Kidney (tissue), 13 donors: ENCODE measurements at regions not wholly inside any gene's neighbourhood (a gene's known extent, or its start where the extent isn't known, plus 50 kb on each side); places are given as distances from the start of the nearest gene placed in this dataset.

ENCODE experiments used
- DNase-seq, 5 donors: peaks; one replicate each; pipeline ENCODE4 v3.0.0-alpha.2; 2013 to 2020
- FAIRE-seq: peaks from 2 replicates; lab custom pipeline; 2012; peaks lifted over from hg19 to GRCh38; lab: Jason Lieb, UNC
- H3K27ac ChIP-seq, 2 donors: one replicate each; pipeline ENCODE4 v1.7.0; 2013; ENCODE audit warnings: low read depth in 2 of 2, low read length in 2 of 2, inconsistent platforms in 1 of 2
- H3K27me3 ChIP-seq: one replicate; pipeline ENCODE4 v1.7.1; 2013; ENCODE audit warnings: low read length, inconsistent platforms; ENCODE audit not compliant: control insufficient read depth, insufficient read depth
- H3K36me3 ChIP-seq, 3 donors: one replicate each; pipeline versions ENCODE4 v1.7.0 to v1.7.1; 2013; ENCODE audit warnings: low read length in 3 of 3, control low read depth in 1 of 3, inconsistent platforms in 1 of 3; ENCODE audit not compliant: insufficient read depth in 3 of 3, control insufficient read depth in 2 of 3
- H3K4me1 ChIP-seq, 3 donors: one replicate each; pipeline versions ENCODE4 v1.7.0 to v1.7.1; 2013; ENCODE audit warnings: low read length in 3 of 3, inconsistent platforms in 1 of 3, low read depth in 1 of 3; ENCODE audit not compliant: control insufficient read depth in 2 of 3, insufficient read depth in 2 of 3
- H3K4me3 ChIP-seq, 3 donors: one replicate each; pipeline versions ENCODE4 v1.7.0 to v1.8.1; 2013; ENCODE audit warnings: low read length in 3 of 3, control low read depth in 1 of 3, inconsistent platforms in 1 of 3
- H3K9ac ChIP-seq, 3 donors: one replicate each; pipeline versions ENCODE4 v1.7.0 to v1.7.1; 2013; ENCODE audit warnings: low read length in 3 of 3, control low read depth in 1 of 3, inconsistent platforms in 1 of 3
- H3K9me3 ChIP-seq, 3 donors: one replicate each; pipeline versions ENCODE4 v1.7.0 to v1.7.1; 2013; ENCODE audit warnings: low read length in 3 of 3, control low read depth in 1 of 3, inconsistent platforms in 1 of 3; ENCODE audit not compliant: control insufficient read depth in 2 of 3, insufficient read depth in 1 of 3
- intact Hi-C: fragments of 100-400 bp; cut with DNase I; formaldehyde crosslinking; loops from one replicate; pipeline ENCODE4 v1.11.1; 2022
- TF ChIP-seq, protein P1 (sequence below): IDR thresholded peaks from 3 replicates; pipeline ENCODE4 v1.5.1; 2012; ENCODE audit warnings: mild to moderate bottlenecking, moderate library complexity, borderline replicate concordance; ENCODE audit not compliant: insufficient read depth; ENCODE audit errors: extremely low read depth
- donor health status: control.
- donor health status: control.
- donor health status: control.
- donor health status: control.
- donor health status: control.
- donor health status: DM: yes; HTN: yes; CAD: no.
- donor health status: Normal renal cell carcinoma (clear cell type).

DNA sequence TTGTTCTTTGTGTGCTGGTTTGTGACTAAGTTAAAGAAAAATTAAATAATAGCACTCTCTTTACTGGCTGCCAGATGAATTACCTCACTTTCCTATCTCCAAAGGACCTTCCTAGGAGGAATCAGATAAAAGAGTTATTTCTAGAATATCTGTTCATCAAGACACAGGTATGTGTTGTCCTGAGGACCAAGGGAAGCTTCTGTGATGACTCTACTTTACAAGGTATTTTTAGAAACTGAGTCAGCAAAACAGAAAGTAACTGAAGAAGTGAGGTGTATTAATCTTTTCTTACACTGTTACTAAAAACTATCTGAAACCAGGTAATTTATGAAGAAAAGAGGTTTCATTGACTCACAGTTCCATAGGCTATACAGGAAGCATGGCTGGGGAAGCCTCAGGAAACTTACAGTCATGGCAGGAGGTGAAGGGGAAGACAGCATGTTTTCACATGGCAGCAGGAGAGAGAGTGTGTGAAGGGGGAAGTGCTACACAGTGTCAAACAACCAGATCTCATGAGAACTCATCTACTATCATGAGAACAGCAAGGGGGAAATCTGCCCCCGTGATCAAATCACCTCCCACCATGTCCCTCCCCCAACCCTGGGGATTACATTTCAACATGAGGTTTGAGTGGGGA, 189.2 kb upstream of the DMAC1 start:
- intact Hi-C loops: no loop called here
- no peaks in the 10 kb centered on the region for H3K27me3 ChIP-seq
- H3K4me3 ChIP-seq: no peak overlapping the region
- DNase-seq (no peak), FAIRE-seq (no peak)
- no peak overlapping the region for H3K9ac ChIP-seq
- H3K9me3 ChIP-seq: no peaks in the 10 kb centered on the region
- no peaks in the 10 kb centered on the region for H3K36me3 ChIP-seq
- TF ChIP-seq, protein P1, sequence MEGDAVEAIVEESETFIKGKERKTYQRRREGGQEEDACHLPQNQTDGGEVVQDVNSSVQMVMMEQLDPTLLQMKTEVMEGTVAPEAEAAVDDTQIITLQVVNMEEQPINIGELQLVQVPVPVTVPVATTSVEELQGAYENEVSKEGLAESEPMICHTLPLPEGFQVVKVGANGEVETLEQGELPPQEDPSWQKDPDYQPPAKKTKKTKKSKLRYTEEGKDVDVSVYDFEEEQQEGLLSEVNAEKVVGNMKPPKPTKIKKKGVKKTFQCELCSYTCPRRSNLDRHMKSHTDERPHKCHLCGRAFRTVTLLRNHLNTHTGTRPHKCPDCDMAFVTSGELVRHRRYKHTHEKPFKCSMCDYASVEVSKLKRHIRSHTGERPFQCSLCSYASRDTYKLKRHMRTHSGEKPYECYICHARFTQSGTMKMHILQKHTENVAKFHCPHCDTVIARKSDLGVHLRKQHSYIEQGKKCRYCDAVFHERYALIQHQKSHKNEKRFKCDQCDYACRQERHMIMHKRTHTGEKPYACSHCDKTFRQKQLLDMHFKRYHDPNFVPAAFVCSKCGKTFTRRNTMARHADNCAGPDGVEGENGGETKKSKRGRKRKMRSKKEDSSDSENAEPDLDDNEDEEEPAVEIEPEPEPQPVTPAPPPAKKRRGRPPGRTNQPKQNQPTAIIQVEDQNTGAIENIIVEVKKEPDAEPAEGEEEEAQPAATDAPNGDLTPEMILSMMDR: no peak
- H3K4me1 ChIP-seq: no peaks in the 10 kb centered on the region
- no peak overlapping the region for H3K27ac ChIP-seq

DNA sequence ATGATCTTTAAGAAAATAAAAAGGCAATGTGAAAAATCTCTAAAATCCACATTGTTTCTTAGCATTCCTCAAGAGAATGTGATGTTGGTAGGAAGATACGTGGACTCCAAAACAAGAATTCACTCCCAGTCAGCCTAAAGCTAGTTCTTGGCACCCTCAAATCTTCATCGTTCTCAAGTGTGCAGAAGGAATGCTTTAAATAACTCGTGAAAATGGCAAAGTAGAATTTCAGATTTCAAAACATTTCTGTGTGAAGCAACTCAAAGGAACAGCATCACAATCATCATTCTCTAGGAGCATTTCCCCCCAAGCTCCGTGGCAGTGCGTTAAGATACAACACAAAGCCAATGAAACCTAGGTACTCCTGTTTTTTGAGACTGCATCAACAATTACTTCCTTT, 185.1 kb upstream of the DMAC1 start:
- no peak for FAIRE-seq
- Histone ChIP-seq H3K27ac (no peak overlapping the region), H3K9ac (no peak overlapping the region), H3K4me1 (no peaks in the 10 kb centered on the region), H3K36me3 (no peaks in the 10 kb centered on the region), H3K27me3 (no peaks in the 10 kb centered on the region), H3K4me3 (no peak overlapping the region), H3K9me3 (no peaks in the 10 kb centered on the region)
- DNase-seq: no peak
- intact Hi-C loops: no loop called here
- TF ChIP-seq, protein P1: no peak

DNA sequence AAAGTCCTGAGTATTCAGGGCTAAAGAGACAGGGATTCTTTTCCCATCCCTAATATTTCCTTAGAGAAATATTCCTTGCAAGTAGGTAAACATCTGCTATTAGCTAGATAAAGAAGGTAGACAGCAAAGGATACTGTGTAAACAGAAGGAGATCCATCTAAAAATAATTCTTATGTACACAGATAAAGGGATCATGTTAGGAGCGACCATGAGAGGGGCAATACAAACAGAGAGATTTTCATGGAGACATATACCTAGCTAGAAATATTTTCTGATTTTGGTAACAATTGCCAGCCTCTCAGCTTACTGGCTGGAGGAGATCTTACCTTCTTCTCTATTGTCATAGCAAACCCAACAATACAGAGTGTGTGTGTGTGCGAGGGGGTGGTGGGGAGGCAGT, 184.6 kb upstream of the DMAC1 start:
- intact Hi-C loops: no loop called here

More for the DNA sequence above, 184.6 kb upstream of the DMAC1 start:
- no peak for DNase-seq
- Histone ChIP-seq H3K4me1 (no peaks in the 10 kb centered on the region), H3K9me3 (no peaks in the 10 kb centered on the region), H3K27ac (no peak overlapping the region), H3K9ac (no peak overlapping the region), H3K36me3 (no peaks in the 10 kb centered on the region), H3K4me3 (no peak overlapping the region), H3K27me3 (no peaks in the 10 kb centered on the region)
- TF ChIP-seq, protein P1: no peak
- FAIRE-seq: no peak
